GM23338 (cell line): ENCODE measurements at regions not wholly inside any gene's neighbourhood (a gene's known extent, or its start where the extent isn't known, plus 50 kb on each side); places are given as distances from the start of the nearest gene placed in this dataset.

ENCODE experiments used
- ATAC-seq: fragments of 200-7000 bp; cut with Tn5 transposase; 3 replicates; pipeline ENCODE4 v1.9.1; 2020
- DNase-seq: peaks from one replicate; pipeline ENCODE4 v3.0.0-alpha.2; 2015; ENCODE audit warnings: low spot score
- H2AFZ ChIP-seq: fragments of 200-600 bp; sonication (generic); 2 replicates; pipeline ENCODE4 v1.8.0; 2016; ENCODE audit warnings: antibody characterized with exemption, mild to moderate bottlenecking, moderate library complexity
- H3F3A ChIP-seq: fragments of 200-600 bp; sonication (generic); replicated peaks from 2 replicates; pipeline ENCODE4 v1.8.0; 2017; ENCODE audit warnings: antibody characterized with exemption, mixed run types, low read depth
- H3K27ac ChIP-seq: fragments of 200-600 bp; sonication (generic); 2 replicates; pipeline ENCODE4 v1.6.1; 2016; ENCODE audit warnings: low read depth
- H3K27me3 ChIP-seq: fragments of 200-600 bp; sonication (generic); 2 replicates; pipeline ENCODE4 v1.8.0; 2016; ENCODE audit warnings: mild to moderate bottlenecking, mixed run types, moderate library complexity; ENCODE audit not compliant: insufficient read depth
- H3K36me3 ChIP-seq: fragments of 200-600 bp; sonication (generic); 2 replicates; pipeline ENCODE4 v1.8.0; 2016; ENCODE audit warnings: mild to moderate bottlenecking; ENCODE audit not compliant: insufficient read depth
- H3K4me1 ChIP-seq: fragments of 200-600 bp; sonication (generic); 2 replicates; pipeline ENCODE4 v1.8.0; 2016; ENCODE audit warnings: mild to moderate bottlenecking, moderate library complexity; ENCODE audit not compliant: insufficient read depth
- H3K4me2 ChIP-seq: fragments of 200-600 bp; sonication (generic); 2 replicates; pipeline ENCODE4 v1.7.1; 2017; ENCODE audit warnings: mixed run types
- H3K4me3 ChIP-seq: fragments of 200-600 bp; sonication (generic); 2 replicates; pipeline ENCODE4 v1.6.1; 2016; ENCODE audit warnings: mixed run types
- H3K79me2 ChIP-seq: fragments of 200-600 bp; sonication (generic); replicated peaks from 2 replicates; pipeline ENCODE4 v1.8.0; 2017; ENCODE audit warnings: mild to moderate bottlenecking; ENCODE audit not compliant: insufficient read depth
- H3K9me2 ChIP-seq: fragments of 200-600 bp; sonication (generic); 2 replicates; pipeline ENCODE4 v1.8.0; 2017; ENCODE audit not compliant: insufficient read depth
- H4K20me1 ChIP-seq: fragments of 200-600 bp; sonication (generic); replicated peaks from 2 replicates; pipeline ENCODE4 v1.8.0; 2017; ENCODE audit warnings: mild to moderate bottlenecking; ENCODE audit not compliant: insufficient read depth
- H3K27ac Mint-ChIP-seq: 2 replicates; pipeline ENCODE4 v1.8.0; 2020; ENCODE audit warnings: inconsistent platforms, mild to moderate bottlenecking, moderate library complexity, mixed read lengths
- H3K27me3 Mint-ChIP-seq: 3 replicates; pipeline ENCODE4 v1.8.0; 2022; ENCODE audit warnings: low read depth, mild to moderate bottlenecking, moderate library complexity, mixed read lengths, inconsistent platforms; ENCODE audit not compliant: insufficient read depth, poor library complexity
- H3K36me3 Mint-ChIP-seq: 3 replicates; pipeline ENCODE4 v1.8.0; 2021; ENCODE audit warnings: low read depth, mild to moderate bottlenecking, inconsistent platforms, moderate library complexity, mixed read lengths
- H3K4me1 Mint-ChIP-seq: 3 replicates; pipeline ENCODE4 v1.8.0; 2020; ENCODE audit warnings: mild to moderate bottlenecking, inconsistent platforms, mixed read lengths
- H3K4me3 Mint-ChIP-seq: 3 replicates; pipeline ENCODE4 v1.8.0; 2021; ENCODE audit warnings: moderate library complexity, mild to moderate bottlenecking, inconsistent platforms, mixed read lengths
- H3K9me3 Mint-ChIP-seq: 3 replicates; pipeline ENCODE4 v1.8.0; 2020; ENCODE audit warnings: moderate library complexity, mild to moderate bottlenecking, inconsistent platforms, mixed read lengths
- CREB1 ChIP-seq: fragments of 250-450 bp; sonication (Bioruptor Pico); IDR thresholded peaks from 2 replicates; pipeline ENCODE4 v1.5.0; 2020; ENCODE audit warnings: low read depth, mild to moderate bottlenecking, moderate library complexity
- ETS1 ChIP-seq: IDR thresholded peaks from 2 replicates; pipeline ENCODE4 v1.6.1; 2016; ENCODE audit warnings: antibody characterized with exemption
- EZH2 ChIP-seq: fragments of 200-600 bp; sonication (generic); IDR thresholded peaks from one replicate; pipeline ENCODE4 v1.8.0; 2017; ENCODE audit warnings: antibody characterized with exemption, mild to moderate bottlenecking, low read depth; ENCODE audit not compliant: unreplicated experiment
- EZH2phosphoT487 ChIP-seq: fragments of 200-600 bp; sonication (generic); IDR thresholded peaks from one replicate; pipeline ENCODE4 v1.8.1; 2018; ENCODE audit warnings: antibody characterized with exemption; ENCODE audit not compliant: unreplicated experiment
- JUNB ChIP-seq: IDR thresholded peaks from one replicate; pipeline ENCODE4 v1.6.1; 2016; ENCODE audit warnings: antibody characterized with exemption; ENCODE audit not compliant: unreplicated experiment
- NANOG ChIP-seq: IDR thresholded peaks from 2 replicates; pipeline ENCODE4 v1.6.1; 2016; ENCODE audit warnings: antibody characterized with exemption, borderline replicate concordance
- POLR2AphosphoS5 ChIP-seq: IDR thresholded peaks from 2 replicates; pipeline ENCODE4 v1.6.1; 2016; ENCODE audit warnings: antibody characterized with exemption, low read depth
- ZNF114 ChIP-seq: fragments of 250-450 bp; sonication (Bioruptor Pico); IDR thresholded peaks from 2 replicates; pipeline ENCODE4 v1.5.0; 2020; ENCODE audit warnings: mild to moderate bottlenecking, moderate library complexity
- ZNF331 ChIP-seq: fragments of 250-450 bp; sonication (Bioruptor Pico); IDR thresholded peaks from 2 replicates; pipeline ENCODE4 v1.5.0; 2020; ENCODE audit warnings: low read depth, mild to moderate bottlenecking, moderate library complexity
- TF ChIP-seq, protein P1 (sequence below): IDR thresholded peaks from one replicate; pipeline ENCODE4 v1.6.1; 2018; ENCODE audit warnings: antibody characterized with exemption; ENCODE audit not compliant: unreplicated experiment
- TF ChIP-seq, protein P2 (sequence below), 2 experiments: fragments of 200-600 bp in 1 of 2; sonication (generic) in 1 of 2; conservative IDR thresholded peaks; 2 replicates each; pipeline versions ENCODE4 v1.5.1 to v1.6.1; 2016 to 2017; ENCODE audit warnings: antibody characterized with exemption in 2 of 2, low read depth in 2 of 2, mild to moderate bottlenecking in 2 of 2, moderate library complexity in 1 of 2

DNA sequence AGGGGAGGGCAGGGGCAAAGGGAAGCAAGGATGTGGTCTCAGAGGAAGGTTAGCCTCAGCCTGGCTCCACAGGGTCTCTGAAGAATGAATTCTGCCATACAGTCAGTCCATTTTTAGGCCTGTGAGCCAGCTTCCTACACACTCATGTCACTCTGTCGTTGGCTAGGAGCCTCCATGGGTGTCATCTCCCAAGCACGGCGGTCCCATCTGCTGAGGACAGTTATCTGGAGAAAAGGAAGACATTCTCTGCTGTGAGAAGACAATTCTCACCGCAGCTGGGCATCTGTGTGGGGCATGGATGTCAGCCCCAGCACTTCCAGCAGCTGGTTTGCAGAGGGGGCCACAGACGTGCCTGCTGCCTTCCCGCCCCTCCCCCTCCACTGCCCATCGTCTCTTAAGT, 167.6 kb downstream of the LINC00237 start:
- no peaks in the 10 kb centered on the region for H3K4me1 ChIP-seq
- no peaks in the 10 kb centered on the region for H3K36me3 Mint-ChIP-seq
- H3K27ac ChIP-seq = no peak overlapping the region
- no peak overlapping the region for H3K4me3 ChIP-seq
- no peak overlapping the region for H3K27ac Mint-ChIP-seq
- H3K27me3 ChIP-seq = no peaks in the 10 kb centered on the region
- H3K4me3 Mint-ChIP-seq = no peak overlapping the region
- no peak overlapping the region for H3K4me2 ChIP-seq
- H3K27me3 Mint-ChIP-seq = peaks cover 8% of the 10 kb centered on the region
- TF ChIP-seq NANOG (no peak), EZH2 (no peak), ETS1 (no peak)
- TF ChIP-seq, protein P1, sequence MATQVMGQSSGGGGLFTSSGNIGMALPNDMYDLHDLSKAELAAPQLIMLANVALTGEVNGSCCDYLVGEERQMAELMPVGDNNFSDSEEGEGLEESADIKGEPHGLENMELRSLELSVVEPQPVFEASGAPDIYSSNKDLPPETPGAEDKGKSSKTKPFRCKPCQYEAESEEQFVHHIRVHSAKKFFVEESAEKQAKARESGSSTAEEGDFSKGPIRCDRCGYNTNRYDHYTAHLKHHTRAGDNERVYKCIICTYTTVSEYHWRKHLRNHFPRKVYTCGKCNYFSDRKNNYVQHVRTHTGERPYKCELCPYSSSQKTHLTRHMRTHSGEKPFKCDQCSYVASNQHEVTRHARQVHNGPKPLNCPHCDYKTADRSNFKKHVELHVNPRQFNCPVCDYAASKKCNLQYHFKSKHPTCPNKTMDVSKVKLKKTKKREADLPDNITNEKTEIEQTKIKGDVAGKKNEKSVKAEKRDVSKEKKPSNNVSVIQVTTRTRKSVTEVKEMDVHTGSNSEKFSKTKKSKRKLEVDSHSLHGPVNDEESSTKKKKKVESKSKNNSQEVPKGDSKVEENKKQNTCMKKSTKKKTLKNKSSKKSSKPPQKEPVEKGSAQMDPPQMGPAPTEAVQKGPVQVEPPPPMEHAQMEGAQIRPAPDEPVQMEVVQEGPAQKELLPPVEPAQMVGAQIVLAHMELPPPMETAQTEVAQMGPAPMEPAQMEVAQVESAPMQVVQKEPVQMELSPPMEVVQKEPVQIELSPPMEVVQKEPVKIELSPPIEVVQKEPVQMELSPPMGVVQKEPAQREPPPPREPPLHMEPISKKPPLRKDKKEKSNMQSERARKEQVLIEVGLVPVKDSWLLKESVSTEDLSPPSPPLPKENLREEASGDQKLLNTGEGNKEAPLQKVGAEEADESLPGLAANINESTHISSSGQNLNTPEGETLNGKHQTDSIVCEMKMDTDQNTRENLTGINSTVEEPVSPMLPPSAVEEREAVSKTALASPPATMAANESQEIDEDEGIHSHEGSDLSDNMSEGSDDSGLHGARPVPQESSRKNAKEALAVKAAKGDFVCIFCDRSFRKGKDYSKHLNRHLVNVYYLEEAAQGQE = no peak
- no peak for ATAC-seq
- no peak overlapping the region for H2AFZ ChIP-seq
- DNase-seq = no peak
- H3K79me2 ChIP-seq = no peaks in the 10 kb centered on the region
- no peaks in the 10 kb centered on the region for H4K20me1 ChIP-seq
- H3K9me2 ChIP-seq = peaks cover 5% of the 10 kb centered on the region; the same call in 1 of the 2 replicates
- H3F3A ChIP-seq = no peaks in the 10 kb centered on the region
- H3K9me3 Mint-ChIP-seq = no peaks in the 10 kb centered on the region; the same call in 2 of the 3 replicates
- H3K36me3 ChIP-seq = no peaks in the 10 kb centered on the region
- H3K4me1 Mint-ChIP-seq = no peaks in the 10 kb centered on the region

GRCh38 chr20:20938131-20938530, 168.0 kb downstream of the LINC00237 start:
- H3K79me2 ChIP-seq = no peaks in the 10 kb centered on the region
- Mint-ChIP-seq H3K27me3 (peaks cover 7% of the 10 kb centered on the region), H3K4me3 (no peak overlapping the region), H3K27ac (no peak overlapping the region), H3K36me3 (no peaks in the 10 kb centered on the region), H3K4me1 (no peaks in the 10 kb centered on the region), H3K9me3 (no peaks in the 10 kb centered on the region; the same call in 2 of the 3 replicates)
- H3K36me3 ChIP-seq = no peaks in the 10 kb centered on the region
- no peaks in the 10 kb centered on the region for H3K4me1 ChIP-seq
- H3K27me3 ChIP-seq = no peaks in the 10 kb centered on the region
- no peak for ATAC-seq
- no peaks in the 10 kb centered on the region for H4K20me1 ChIP-seq
- no peaks in the 10 kb centered on the region for H3F3A ChIP-seq
- H3K27ac ChIP-seq = no peak overlapping the region
- no peak overlapping the region for H3K4me2 ChIP-seq
- H3K4me3 ChIP-seq = no peak overlapping the region
- 0 out of 2 replicates have a peak overlapping the region, but pooled peaks have one; percentile 28 for H2AFZ ChIP-seq
- peaks cover 5% of the 10 kb centered on the region; the same call in 1 of the 2 replicates for H3K9me2 ChIP-seq
- DNase-seq = no peak
- TF ChIP-seq POLR2AphosphoS5 (no peak), EZH2phosphoT487 (no peak), JUNB (no peak), ZNF114 (CRISPR knock-in tag) (no peak), ETS1 (no peak), CREB1 (CRISPR knock-in tag) (no peak), ZNF331 (CRISPR knock-in tag) (no peak), EZH2 (no peak), NANOG (no peak)
- TF ChIP-seq, protein P2, sequence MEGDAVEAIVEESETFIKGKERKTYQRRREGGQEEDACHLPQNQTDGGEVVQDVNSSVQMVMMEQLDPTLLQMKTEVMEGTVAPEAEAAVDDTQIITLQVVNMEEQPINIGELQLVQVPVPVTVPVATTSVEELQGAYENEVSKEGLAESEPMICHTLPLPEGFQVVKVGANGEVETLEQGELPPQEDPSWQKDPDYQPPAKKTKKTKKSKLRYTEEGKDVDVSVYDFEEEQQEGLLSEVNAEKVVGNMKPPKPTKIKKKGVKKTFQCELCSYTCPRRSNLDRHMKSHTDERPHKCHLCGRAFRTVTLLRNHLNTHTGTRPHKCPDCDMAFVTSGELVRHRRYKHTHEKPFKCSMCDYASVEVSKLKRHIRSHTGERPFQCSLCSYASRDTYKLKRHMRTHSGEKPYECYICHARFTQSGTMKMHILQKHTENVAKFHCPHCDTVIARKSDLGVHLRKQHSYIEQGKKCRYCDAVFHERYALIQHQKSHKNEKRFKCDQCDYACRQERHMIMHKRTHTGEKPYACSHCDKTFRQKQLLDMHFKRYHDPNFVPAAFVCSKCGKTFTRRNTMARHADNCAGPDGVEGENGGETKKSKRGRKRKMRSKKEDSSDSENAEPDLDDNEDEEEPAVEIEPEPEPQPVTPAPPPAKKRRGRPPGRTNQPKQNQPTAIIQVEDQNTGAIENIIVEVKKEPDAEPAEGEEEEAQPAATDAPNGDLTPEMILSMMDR (conservative IDR thresholded peaks at IDR 0.05; ENCODE audit: low read depth in 2 of 2) = no peak
- TF ChIP-seq, protein P1 = no peak
